Fibroblast of pulmonary artery (primary cell): ENCODE measurements at regions not wholly inside any gene's neighbourhood (a gene's known extent, or its start where the extent isn't known, plus 50 kb on each side); places are given as distances from the start of the nearest gene placed in this dataset.

Experiments used
- DNase-seq: peaks from one replicate; pipeline ENCODE4 v3.0.0-alpha.2; 2010; ENCODE audit warnings: low read depth
- H3K4me3 ChIP-seq: replicated peaks from 2 replicates; pipeline ENCODE4 v1.5.1; 2011; ENCODE audit warnings: low read depth, mild to moderate bottlenecking, control low read depth, low read length, moderate library complexity
- TF ChIP-seq, protein P1 (sequence below): IDR thresholded peaks from 2 replicates; pipeline ENCODE4 v1.5.1; 2011; ENCODE audit warnings: mild to moderate bottlenecking, control low read depth, low read length, inconsistent platforms; ENCODE audit errors: missing control alignments

DNA sequence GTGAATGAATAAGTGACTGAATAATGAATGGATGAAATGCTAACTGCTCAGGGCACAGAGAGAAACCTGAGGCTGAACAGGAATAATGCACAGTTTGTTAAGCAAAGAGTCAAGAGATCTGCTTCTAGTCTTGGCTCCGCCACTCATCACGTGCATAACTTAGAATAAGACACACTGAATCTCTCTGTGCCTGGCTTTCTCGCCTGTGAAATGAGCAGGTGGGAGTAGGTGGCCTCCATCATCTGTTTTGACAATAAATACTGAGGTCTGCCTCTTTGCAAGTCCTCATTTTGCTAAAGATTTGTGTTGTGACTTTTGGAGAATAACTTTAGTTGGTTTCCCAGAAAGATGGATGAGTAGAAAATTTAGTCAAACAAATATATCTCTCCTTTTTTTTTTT is 318.0 kb downstream of the FBXW7 start:
- TF ChIP-seq, protein P1, sequence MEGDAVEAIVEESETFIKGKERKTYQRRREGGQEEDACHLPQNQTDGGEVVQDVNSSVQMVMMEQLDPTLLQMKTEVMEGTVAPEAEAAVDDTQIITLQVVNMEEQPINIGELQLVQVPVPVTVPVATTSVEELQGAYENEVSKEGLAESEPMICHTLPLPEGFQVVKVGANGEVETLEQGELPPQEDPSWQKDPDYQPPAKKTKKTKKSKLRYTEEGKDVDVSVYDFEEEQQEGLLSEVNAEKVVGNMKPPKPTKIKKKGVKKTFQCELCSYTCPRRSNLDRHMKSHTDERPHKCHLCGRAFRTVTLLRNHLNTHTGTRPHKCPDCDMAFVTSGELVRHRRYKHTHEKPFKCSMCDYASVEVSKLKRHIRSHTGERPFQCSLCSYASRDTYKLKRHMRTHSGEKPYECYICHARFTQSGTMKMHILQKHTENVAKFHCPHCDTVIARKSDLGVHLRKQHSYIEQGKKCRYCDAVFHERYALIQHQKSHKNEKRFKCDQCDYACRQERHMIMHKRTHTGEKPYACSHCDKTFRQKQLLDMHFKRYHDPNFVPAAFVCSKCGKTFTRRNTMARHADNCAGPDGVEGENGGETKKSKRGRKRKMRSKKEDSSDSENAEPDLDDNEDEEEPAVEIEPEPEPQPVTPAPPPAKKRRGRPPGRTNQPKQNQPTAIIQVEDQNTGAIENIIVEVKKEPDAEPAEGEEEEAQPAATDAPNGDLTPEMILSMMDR: no peak

DNA sequence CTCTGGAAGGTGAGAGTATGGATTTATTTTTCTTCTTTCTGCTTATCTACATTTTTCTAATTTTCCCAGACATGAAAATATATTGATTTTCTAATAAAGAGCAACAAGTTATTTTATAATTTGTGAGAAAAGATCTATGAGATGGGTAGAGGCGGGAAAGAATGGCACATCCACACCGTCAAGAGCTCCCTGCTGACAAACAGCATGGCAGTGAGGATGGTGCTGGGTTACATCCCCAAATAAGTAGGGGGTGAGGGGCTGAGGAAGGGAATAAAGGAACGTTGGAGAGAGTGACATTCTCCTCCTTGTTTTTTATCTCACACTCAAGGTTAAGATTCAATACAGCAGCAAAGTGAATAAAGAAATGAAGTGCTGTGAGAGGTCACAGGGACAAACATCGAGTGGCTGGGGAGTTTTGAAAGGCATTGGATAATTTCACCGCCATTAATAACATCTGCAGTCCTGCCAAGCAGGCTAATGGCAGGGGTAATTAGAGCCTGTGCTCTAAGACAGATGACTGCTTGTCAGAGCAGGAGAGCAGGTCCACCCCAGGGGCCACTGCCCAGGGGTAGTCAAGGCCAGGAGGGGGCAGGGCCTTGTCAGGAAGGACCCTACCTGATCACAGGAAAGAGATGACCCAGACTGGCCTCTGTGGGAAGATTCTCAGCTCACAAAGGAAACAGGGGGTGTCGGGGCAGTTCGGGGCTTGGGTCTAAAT is 323.8 kb downstream of the FBXW7 start:
- DNase-seq: no peak
- no peak overlapping the region for H3K4me3 ChIP-seq
- TF ChIP-seq, protein P1: no peak

More for the DNA sequence above, 318.0 kb downstream of the FBXW7 start:
- DNase-seq: no peak
- no peak overlapping the region for H3K4me3 ChIP-seq

DNA sequence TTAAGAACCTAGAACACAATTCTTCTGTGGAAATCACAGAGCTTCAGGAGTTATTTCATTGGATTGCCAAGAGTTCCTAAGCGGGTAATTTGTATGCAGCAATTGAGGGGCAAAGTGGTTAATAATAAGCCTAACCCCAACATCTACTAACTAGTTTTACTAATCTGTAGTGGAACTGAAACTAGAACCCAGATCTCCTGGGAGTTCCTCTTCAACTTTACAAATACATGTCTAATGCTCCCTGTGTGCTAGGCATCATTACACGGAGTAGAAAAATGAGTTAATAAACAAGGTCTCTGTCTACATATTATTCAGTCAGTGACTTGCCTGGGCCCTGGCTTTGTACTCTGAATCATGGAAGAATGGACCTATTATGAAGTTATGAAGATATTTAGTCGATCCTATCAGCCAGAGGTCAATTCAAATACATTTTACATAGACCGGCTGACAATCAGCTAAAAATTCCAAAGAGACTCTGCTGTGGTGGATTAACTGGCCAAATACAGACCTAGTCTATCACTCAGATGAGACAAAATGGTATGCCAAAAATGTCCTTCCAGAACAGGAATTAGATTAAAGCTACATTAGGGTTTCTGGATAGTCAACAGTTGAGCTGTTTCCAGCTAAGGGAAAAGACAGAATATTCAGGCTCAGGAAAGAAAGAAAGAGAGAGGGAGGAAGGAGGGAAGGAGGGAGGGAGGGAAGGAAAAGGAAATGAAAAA is 326.0 kb downstream of the FBXW7 start:
- TF ChIP-seq, protein P1: no peak
- DNase-seq: no peak
- no peak overlapping the region for H3K4me3 ChIP-seq

DNA sequence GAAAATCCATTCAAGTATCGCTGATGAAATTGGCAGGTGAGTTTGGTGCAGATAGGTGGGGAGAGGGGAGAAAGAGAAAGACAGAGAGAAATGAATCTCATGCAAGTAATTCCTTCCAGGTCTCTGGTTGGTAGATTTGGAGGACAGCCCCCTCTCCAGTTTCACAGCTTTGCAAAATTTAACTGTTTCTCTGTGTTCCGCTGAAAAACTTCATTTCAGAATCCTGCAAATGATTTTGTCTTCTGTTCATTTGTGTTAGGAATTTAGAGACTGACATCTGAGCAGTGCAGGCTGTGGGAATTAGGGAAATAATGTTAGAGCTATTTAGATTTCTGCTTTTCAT is 328.5 kb downstream of the FBXW7 start:
- H3K4me3 ChIP-seq: no peak overlapping the region
- DNase-seq: no peak
- TF ChIP-seq, protein P1: no peak

DNA sequence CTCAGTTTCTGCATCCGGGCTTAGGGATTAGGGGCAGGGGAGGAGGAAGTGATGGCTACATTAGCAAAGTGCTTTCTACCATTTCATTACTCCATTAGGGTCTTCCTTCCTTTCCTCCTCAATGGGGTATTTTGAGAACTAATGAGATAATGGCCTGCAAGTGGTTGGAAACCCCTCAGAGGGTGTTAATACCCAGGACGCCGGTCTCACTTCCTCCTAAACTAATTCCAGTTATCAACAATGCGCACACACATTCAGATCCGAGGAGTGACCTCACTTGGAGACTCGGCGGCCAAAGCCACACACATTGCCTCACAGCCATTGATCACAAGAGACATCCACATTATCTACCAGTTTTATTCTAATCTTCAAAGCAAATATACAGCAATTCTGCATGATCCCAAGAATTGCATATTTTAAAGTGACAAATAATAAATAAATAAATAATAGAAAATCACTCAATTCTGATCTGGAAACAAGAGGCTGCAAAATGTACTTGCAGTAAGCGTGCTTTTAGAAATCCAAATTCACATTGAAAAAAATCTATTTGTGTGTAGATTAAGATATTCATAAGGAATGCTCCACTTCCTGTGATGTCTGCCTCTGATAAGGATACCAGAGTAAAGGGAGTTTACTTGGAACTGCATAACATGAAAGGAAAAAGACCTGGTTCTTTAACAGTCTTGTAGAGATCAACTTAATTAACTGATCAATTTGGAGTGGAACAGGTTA is 329.1 kb downstream of the FBXW7 start:
- DNase-seq: no peak
- TF ChIP-seq, protein P1: no peak
- H3K4me3 ChIP-seq: no peak overlapping the region

DNA sequence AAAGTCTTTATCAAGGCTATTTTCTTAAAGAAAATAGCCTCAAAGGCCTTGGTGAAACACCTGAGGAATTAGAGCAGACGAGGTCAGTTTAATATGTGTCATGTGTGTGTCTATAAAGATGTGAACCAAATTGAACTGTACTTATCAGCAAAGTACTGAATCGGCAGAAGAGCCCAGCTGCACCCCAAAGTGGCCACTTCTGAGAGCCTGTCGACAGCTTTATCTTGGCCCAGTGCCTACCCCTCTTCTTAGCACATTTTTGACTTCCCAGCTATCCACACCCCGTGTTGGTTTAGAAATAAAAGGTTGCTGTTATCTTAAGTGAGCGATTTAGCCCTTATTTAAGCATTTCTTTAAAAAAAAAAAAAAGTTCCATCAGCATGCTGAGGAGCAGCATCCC is 329.7 kb downstream of the FBXW7 start:
- TF ChIP-seq, protein P1: no peak
- DNase-seq: no peak
- H3K4me3 ChIP-seq: no peak overlapping the region
